HEK293 (cell line): ENCODE measurements at regions not wholly inside any gene's neighbourhood (a gene's known extent, or its start where the extent isn't known, plus 50 kb on each side); places are given as distances from the start of the nearest gene placed in this dataset.

Source experiments
- CTCF ChIA-PET: fragments of 350-600 bp; formaldehyde crosslinking; extraction: SDS; loops from one replicate; lab custom pipeline; 2021; ENCODE audit warnings: antibody characterized with exemption; lab: Yijun Ruan, JAX
- POLR2A ChIA-PET: fragments of 300-600 bp; formaldehyde crosslinking; extraction: SDS; loops from one replicate; lab custom pipeline; 2020; ENCODE audit warnings: antibody characterized with exemption, inconsistent platforms; lab: Yijun Ruan, JAX
- H3K27ac ChIP-seq: fragments of 200-500 bp; sonication (Bioruptor generic); 2 replicates; pipeline ENCODE4 v1.5.1; 2014; ENCODE audit warnings: low read depth, low read length, control low read depth, inconsistent platforms; ENCODE audit errors: extremely low read depth
- H3K36me3 ChIP-seq, 2 experiments: fragments of 200-500 bp in 1 of 2; sonication (Bioruptor generic) in 1 of 2; 1 replicate in 1 of 2; 2 replicates in 1 of 2; pipeline ENCODE4 v1.5.1; 2014 to 2017; ENCODE audit warnings: inconsistent platforms in 2 of 2, low read length in 2 of 2; ENCODE audit not compliant: control insufficient read depth in 2 of 2, insufficient read depth in 1 of 2
- H3K4me1 ChIP-seq: fragments of 200-500 bp; sonication (Bioruptor generic); 2 replicates; pipeline ENCODE4 v1.5.1; 2014; ENCODE audit warnings: mild to moderate bottlenecking, low read length, inconsistent platforms; ENCODE audit not compliant: control insufficient read depth, insufficient read depth
- H3K4me3 ChIP-seq: 2 replicates; pipeline ENCODE4 v1.5.1; 2011; ENCODE audit warnings: low read depth, mild to moderate bottlenecking, control low read depth, low read length, moderate library complexity
- H3K9me3 ChIP-seq: fragments of 200-500 bp; sonication (Bioruptor generic); 2 replicates; pipeline ENCODE4 v1.5.1; 2014; ENCODE audit warnings: low read depth, low read length, inconsistent platforms; ENCODE audit not compliant: control insufficient read depth, insufficient read depth
- GLI2 ChIP-seq: fragments of 450-650 bp; formaldehyde crosslinking; IDR thresholded peaks from 2 replicates; pipeline ENCODE4; 2017; ENCODE audit warnings: missing biosample characterization, missing genetic modification characterization, low read depth, borderline replicate concordance
- OVOL3 ChIP-seq: fragments of 450-650 bp; formaldehyde crosslinking; IDR thresholded peaks from 2 replicates; pipeline ENCODE4 v1.5.1; 2016; ENCODE audit warnings: missing biosample characterization, missing genetic modification characterization
- ZBTB17 ChIP-seq: fragments of 450-650 bp; formaldehyde crosslinking; IDR thresholded peaks from 2 replicates; pipeline ENCODE4 v1.5.1; 2016; ENCODE audit warnings: missing biosample characterization, missing genetic modification characterization
- ZFP3 ChIP-seq: fragments of 450-650 bp; formaldehyde crosslinking; IDR thresholded peaks from 2 replicates; pipeline ENCODE4 v1.5.1; 2016; ENCODE audit warnings: low read depth, missing biosample characterization, missing genetic modification characterization
- ZNF433 ChIP-seq: fragments of 450-650 bp; formaldehyde crosslinking; IDR thresholded peaks from 2 replicates; pipeline ENCODE4 v1.5.1; 2016; ENCODE audit warnings: missing biosample characterization, missing genetic modification characterization, low read depth
- ZNF558 ChIP-seq: fragments of 450-650 bp; formaldehyde crosslinking; IDR thresholded peaks from 2 replicates; pipeline ENCODE4 v1.5.1; 2016; ENCODE audit warnings: missing biosample characterization, missing genetic modification characterization
- ZNF561 ChIP-seq: fragments of 450-650 bp; IDR thresholded peaks from 2 replicates; pipeline ENCODE4 v1.5.1; 2018; ENCODE audit warnings: missing biosample characterization, missing genetic modification characterization, borderline replicate concordance
- ZNF830 ChIP-seq: fragments of 450-650 bp; IDR thresholded peaks from 2 replicates; pipeline ENCODE4 v1.5.0; 2018; ENCODE audit warnings: missing biosample characterization, missing genetic modification characterization, low read depth, mild to moderate bottlenecking, moderate library complexity
- TF ChIP-seq, protein P1 (sequence below): fragments of 450-650 bp; formaldehyde crosslinking; IDR thresholded peaks from 2 replicates; pipeline ENCODE4 v1.5.1; 2016; ENCODE audit warnings: missing biosample characterization, missing genetic modification characterization
- TF ChIP-seq, protein P2 (sequence below): fragments of 450-650 bp; formaldehyde crosslinking; IDR thresholded peaks from 2 replicates; pipeline ENCODE4 v1.5.1; 2016; ENCODE audit warnings: missing biosample characterization, missing genetic modification characterization, borderline replicate concordance
- TF ChIP-seq, protein P3 (sequence below): fragments of 450-650 bp; formaldehyde crosslinking; IDR thresholded peaks from 2 replicates; pipeline ENCODE4 v1.5.1; 2016; ENCODE audit warnings: missing biosample characterization, missing genetic modification characterization
- TF ChIP-seq, protein P4 (sequence below): fragments of 450-650 bp; formaldehyde crosslinking; IDR thresholded peaks from 2 replicates; pipeline ENCODE4 v1.5.1; 2017; ENCODE audit warnings: missing biosample characterization, mild to moderate bottlenecking, missing genetic modification characterization, moderate library complexity
- TF ChIP-seq, protein P5 (sequence below): fragments of 450-650 bp; formaldehyde crosslinking; conservative IDR thresholded peaks from 2 replicates; pipeline ENCODE4 v1.5.1; 2016; ENCODE audit warnings: low read depth, missing biosample characterization, missing genetic modification characterization

DNA sequence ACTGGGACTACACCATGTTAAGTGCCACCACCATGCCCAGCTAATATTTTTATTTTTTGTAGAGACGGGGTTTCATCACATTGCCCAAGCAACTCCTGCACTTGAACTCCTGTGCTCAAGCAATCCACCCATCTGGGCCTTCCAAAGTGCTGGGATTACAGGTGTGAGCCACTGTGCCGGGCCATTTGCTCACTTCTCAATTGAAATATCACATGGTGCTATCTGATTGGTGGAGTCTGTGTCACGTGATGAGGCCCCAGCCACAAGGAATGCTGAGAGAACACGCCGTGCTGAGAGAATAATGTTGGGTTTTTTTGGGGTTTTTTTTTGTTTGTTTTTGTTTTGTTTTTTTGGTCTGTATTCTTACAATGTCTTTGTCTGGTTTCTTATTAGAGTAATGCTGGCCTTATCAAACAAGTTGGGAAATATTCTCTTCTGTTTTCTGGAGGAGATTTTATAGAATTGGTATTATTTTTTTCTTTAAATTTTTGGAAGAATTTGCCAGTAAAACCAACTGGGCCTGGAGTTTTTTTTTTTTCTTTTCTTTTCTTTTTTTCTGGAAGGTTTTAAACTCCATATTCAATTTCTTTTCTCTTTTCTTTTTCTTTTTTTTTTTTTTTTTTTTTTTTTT, 183.2 kb upstream of the KCNG1 start (continued):
- TF ChIP-seq, protein P1, sequence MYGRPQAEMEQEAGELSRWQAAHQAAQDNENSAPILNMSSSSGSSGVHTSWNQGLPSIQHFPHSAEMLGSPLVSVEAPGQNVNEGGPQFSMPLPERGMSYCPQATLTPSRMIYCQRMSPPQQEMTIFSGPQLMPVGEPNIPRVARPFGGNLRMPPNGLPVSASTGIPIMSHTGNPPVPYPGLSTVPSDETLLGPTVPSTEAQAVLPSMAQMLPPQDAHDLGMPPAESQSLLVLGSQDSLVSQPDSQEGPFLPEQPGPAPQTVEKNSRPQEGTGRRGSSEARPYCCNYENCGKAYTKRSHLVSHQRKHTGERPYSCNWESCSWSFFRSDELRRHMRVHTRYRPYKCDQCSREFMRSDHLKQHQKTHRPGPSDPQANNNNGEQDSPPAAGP (tag by site-specific recombination): no peak
- TF ChIP-seq ZBTB17 (tag by site-specific recombination) (no peak), GLI2 (tag by site-specific recombination) (no peak)

DNA sequence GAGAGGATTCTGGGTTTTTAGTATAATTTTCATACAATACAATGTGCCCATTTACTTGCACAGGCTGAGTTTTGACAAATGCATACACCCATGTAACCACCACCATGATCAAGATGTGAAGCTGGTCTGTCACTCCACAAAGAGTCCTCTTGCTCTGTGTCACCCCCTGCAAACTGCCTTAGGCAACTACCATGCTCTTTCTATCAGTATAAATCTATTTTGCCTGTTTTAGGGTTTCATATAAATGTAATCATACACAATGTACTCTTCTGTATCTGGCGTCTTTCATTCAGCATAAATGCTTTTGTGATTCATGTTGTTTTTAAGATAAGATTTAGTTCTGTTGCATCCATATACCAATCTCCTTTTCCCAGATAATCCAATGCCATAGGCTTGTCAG, 181.9 kb upstream of the KCNG1 start:
- TF ChIP-seq ZNF561 (tag by site-specific recombination) (no peak), OVOL3 (tag by site-specific recombination) (no peak), ZNF558 (tag by site-specific recombination) (no peak), ZNF433 (tag by site-specific recombination) (no peak), ZNF830 (tag by site-specific recombination) (no peak)
- TF ChIP-seq, protein P2, sequence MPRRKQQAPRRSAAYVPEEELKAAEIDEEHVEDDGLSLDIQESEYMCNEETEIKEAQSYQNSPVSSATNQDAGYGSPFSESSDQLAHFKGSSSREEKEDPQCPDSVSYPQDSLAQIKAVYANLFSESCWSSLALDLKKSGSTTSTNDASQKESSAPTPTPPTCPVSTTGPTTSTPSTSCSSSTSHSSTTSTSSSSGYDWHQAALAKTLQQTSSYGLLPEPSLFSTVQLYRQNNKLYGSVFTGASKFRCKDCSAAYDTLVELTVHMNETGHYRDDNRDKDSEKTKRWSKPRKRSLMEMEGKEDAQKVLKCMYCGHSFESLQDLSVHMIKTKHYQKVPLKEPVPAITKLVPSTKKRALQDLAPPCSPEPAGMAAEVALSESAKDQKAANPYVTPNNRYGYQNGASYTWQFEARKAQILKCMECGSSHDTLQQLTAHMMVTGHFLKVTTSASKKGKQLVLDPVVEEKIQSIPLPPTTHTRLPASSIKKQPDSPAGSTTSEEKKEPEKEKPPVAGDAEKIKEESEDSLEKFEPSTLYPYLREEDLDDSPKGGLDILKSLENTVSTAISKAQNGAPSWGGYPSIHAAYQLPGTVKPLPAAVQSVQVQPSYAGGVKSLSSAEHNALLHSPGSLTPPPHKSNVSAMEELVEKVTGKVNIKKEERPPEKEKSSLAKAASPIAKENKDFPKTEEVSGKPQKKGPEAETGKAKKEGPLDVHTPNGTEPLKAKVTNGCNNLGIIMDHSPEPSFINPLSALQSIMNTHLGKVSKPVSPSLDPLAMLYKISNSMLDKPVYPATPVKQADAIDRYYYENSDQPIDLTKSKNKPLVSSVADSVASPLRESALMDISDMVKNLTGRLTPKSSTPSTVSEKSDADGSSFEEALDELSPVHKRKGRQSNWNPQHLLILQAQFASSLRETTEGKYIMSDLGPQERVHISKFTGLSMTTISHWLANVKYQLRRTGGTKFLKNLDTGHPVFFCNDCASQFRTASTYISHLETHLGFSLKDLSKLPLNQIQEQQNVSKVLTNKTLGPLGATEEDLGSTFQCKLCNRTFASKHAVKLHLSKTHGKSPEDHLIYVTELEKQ (tag by site-specific recombination): no peak
- TF ChIP-seq, protein P3, sequence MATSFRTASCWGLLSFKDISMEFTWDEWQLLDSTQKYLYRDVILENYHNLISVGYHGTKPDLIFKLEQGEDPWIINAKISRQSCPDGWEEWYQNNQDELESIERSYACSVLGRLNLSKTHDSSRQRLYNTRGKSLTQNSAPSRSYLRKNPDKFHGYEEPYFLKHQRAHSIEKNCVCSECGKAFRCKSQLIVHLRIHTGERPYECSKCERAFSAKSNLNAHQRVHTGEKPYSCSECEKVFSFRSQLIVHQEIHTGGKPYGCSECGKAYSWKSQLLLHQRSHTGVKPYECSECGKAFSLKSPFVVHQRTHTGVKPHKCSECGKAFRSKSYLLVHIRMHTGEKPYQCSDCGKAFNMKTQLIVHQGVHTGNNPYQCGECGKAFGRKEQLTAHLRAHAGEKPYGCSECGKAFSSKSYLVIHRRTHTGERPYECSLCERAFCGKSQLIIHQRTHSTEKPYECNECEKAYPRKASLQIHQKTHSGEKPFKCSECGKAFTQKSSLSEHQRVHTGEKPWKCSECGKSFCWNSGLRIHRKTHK (tag by site-specific recombination): no peak
- TF ChIP-seq, protein P4, sequence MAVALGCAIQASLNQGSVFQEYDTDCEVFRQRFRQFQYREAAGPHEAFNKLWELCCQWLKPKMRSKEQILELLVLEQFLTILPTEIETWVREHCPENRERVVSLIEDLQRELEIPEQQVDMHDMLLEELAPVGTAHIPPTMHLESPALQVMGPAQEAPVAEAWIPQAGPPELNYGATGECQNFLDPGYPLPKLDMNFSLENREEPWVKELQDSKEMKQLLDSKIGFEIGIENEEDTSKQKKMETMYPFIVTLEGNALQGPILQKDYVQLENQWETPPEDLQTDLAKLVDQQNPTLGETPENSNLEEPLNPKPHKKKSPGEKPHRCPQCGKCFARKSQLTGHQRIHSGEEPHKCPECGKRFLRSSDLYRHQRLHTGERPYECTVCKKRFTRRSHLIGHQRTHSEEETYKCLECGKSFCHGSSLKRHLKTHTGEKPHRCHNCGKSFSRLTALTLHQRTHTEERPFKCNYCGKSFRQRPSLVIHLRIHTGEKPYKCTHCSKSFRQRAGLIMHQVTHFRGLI: no peak
- H3K27ac ChIP-seq: no peak overlapping the region
- CTCF ChIA-PET: interaction anchor here (0.6 kb wide), 1 partner anchor 146 kb away, joined by 5 read pairs; no protein-coding TSS in a partner anchor
- no peak overlapping the region for H3K4me3 ChIP-seq
- POLR2A ChIA-PET: no interaction called here
- H3K36me3 ChIP-seq: no peaks in the 10 kb centered on the region
- H3K4me1 ChIP-seq: no peaks in the 10 kb centered on the region
- H3K9me3 ChIP-seq: no peaks in the 10 kb centered on the region

DNA sequence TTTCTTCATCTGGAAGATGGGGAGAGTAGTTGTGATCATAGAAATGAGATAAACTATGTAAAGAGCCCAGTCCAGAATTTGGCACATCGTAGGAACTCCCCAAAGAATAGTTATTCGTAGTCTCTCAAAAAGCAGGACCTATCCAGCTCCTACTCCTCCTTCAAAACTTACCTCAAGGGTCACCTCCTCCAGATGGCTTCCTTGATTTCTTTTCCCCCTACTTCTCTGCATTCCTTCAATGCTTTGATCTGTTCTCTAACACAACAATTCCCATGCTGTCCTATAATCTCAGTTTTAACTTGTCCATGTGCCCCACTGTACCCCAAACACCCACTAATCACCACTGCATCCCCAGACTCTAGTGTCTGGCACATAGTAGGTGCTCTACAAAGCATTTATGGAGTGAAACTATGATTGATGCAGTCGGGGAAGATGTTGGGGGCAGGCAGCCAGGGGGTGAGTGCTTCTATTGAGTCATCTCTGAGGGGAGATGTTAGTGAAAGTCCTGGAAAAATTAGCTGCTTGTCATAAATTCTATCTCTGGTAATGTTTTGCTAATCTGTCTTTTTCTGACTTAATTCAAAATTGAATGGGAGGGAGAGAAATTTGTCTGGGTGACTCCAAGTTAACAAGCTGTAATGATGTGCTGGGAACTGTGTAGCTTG, 181.3 kb upstream of the KCNG1 start:
- TF ChIP-seq ZFP3 (tag by site-specific recombination): 0 out of 2 replicates have a peak, but pooled peaks have one; percentile 12
- TF ChIP-seq, protein P5, sequence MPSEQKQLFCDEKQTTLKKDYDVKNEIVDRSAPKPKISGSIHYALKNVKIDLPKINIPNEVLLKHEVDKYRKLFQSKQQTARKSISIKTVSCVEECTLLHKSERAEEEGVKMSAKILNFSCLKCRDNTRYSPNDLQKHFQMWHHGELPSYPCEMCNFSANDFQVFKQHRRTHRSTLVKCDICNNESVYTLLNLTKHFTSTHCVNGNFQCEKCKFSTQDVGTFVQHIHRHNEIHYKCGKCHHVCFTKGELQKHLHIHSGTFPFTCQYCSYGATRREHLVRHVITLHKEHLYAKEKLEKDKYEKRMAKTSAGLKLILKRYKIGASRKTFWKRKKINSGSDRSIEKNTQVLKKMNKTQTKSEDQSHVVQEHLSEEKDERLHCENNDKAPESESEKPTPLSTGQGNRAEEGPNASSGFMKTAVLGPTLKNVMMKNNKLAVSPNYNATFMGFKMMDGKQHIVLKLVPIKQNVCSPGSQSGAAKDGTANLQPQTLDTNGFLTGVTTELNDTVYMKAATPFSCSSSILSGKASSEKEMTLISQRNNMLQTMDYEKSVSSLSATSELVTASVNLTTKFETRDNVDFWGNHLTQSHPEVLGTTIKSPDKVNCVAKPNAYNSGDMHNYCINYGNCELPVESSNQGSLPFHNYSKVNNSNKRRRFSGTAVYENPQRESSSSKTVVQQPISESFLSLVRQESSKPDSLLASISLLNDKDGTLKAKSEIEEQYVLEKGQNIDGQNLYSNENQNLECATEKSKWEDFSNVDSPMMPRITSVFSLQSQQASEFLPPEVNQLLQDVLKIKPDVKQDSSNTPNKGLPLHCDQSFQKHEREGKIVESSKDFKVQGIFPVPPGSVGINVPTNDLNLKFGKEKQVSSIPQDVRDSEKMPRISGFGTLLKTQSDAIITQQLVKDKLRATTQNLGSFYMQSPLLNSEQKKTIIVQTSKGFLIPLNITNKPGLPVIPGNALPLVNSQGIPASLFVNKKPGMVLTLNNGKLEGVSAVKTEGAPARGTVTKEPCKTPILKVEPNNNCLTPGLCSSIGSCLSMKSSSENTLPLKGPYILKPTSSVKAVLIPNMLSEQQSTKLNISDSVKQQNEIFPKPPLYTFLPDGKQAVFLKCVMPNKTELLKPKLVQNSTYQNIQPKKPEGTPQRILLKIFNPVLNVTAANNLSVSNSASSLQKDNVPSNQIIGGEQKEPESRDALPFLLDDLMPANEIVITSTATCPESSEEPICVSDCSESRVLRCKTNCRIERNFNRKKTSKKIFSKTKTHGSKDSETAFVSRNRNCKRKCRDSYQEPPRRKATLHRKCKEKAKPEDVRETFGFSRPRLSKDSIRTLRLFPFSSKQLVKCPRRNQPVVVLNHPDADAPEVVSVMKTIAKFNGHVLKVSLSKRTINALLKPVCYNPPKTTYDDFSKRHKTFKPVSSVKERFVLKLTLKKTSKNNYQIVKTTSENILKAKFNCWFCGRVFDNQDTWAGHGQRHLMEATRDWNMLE (tag by site-specific recombination): no peak
- ChIA-PET POLR2A (no interaction called here), CTCF (interaction anchor here (0.6 to 1.3 kb wide), 2 partner anchors 216 to 698 kb away, joined by 3 read pairs; no protein-coding TSS in a partner anchor)
- no peaks in the 10 kb centered on the region for H3K36me3 ChIP-seq
- H3K27ac ChIP-seq: no peak overlapping the region
- H3K9me3 ChIP-seq: no peaks in the 10 kb centered on the region
- no peak overlapping the region for H3K4me3 ChIP-seq
- no peaks in the 10 kb centered on the region for H3K4me1 ChIP-seq
